ENCODE measurements at regions not wholly inside any gene's neighbourhood (a gene's known extent, or its start where the extent isn't known, plus 50 kb on each side); places are given as distances from the start of the nearest gene placed in this dataset.

- in situ Hi-C loops (cut with HindIII; ENCODE audit: low sequenced_read_pairs) = no loop called here
- no peak for TF ChIP-seq CTCF (IDR thresholded peaks at IDR 0.05; ENCODE audit: low read depth, low read length)
- no peak overlapping the region for H3K4me3 ChIP-seq (ENCODE audit: low read depth, low read length)
- DNase-seq (ENCODE audit: low read depth, low spot score) = no peak
These were observed 515.5 kb upstream of the GBE1 start for GRCh38 chr3:82276992-82277391.

- H3K4me3 ChIP-seq (ENCODE audit: low read depth, low read length) = no peak overlapping the region
- in situ Hi-C loops (cut with HindIII; ENCODE audit: low sequenced_read_pairs) = no loop called here
- no peak for DNase-seq (ENCODE audit: low read depth, low spot score)
- no peak for TF ChIP-seq CTCF (IDR thresholded peaks at IDR 0.05; ENCODE audit: low read depth, low read length)
These were observed 513.5 kb upstream of the GBE1 start for GRCh38 chr3:82274897-82275296.

- H3K4me3 ChIP-seq (ENCODE audit: low read depth, low read length) = no peak overlapping the region
- in situ Hi-C loops (cut with HindIII; ENCODE audit: low sequenced_read_pairs) = no loop called here
- TF ChIP-seq CTCF (IDR thresholded peaks at IDR 0.05; ENCODE audit: low read depth, low read length) = no peak
- no peak for DNase-seq (ENCODE audit: low read depth, low spot score)
These were observed 504.3 kb upstream of the GBE1 start for GRCh38 chr3:82265747-82266146.

GRCh38 chr3:82262193-82262592 lies 500.7 kb upstream of the GBE1 start:
- no peak overlapping the region for H3K4me3 ChIP-seq (ENCODE audit: low read depth, low read length)
- no peak for TF ChIP-seq CTCF (IDR thresholded peaks at IDR 0.05; ENCODE audit: low read depth, low read length)
- in situ Hi-C loops (cut with HindIII; ENCODE audit: low sequenced_read_pairs) = no loop called here
- DNase-seq (ENCODE audit: low read depth, low spot score) = no peak

- TF ChIP-seq CTCF (IDR thresholded peaks at IDR 0.05; ENCODE audit: low read depth, low read length) = no peak
- in situ Hi-C loops (cut with HindIII; ENCODE audit: low sequenced_read_pairs) = no loop called here
- no peak overlapping the region for H3K4me3 ChIP-seq (ENCODE audit: low read depth, low read length)
- DNase-seq (ENCODE audit: low read depth, low spot score) = no peak
These were observed 500.2 kb upstream of the GBE1 start for GRCh38 chr3:82261637-82262036.

GRCh38 chr3:82261013-82261412 lies 499.6 kb upstream of the GBE1 start:
- H3K4me3 ChIP-seq (ENCODE audit: low read depth, low read length) = no peak overlapping the region
- DNase-seq (ENCODE audit: low read depth, low spot score) = no peak
- in situ Hi-C loops (cut with HindIII; ENCODE audit: low sequenced_read_pairs) = no loop called here
- no peak for TF ChIP-seq CTCF (IDR thresholded peaks at IDR 0.05; ENCODE audit: low read depth, low read length)

- no peak for DNase-seq (ENCODE audit: low read depth, low spot score)
- no peak for TF ChIP-seq CTCF (IDR thresholded peaks at IDR 0.05; ENCODE audit: low read depth, low read length)
- in situ Hi-C loops (cut with HindIII; ENCODE audit: low sequenced_read_pairs) = no loop called here
- no peak overlapping the region for H3K4me3 ChIP-seq (ENCODE audit: low read depth, low read length)
These were observed 498.5 kb upstream of the GBE1 start for GRCh38 chr3:82259994-82260393.

Measured in astrocyte of the spinal cord (primary cell).